H1 (cell line): ENCODE measurements at regions not wholly inside any gene's neighbourhood (a gene's known extent, or its start where the extent isn't known, plus 50 kb on each side); places are given as distances from the start of the nearest gene placed in this dataset.

Experiments
- CTCF ChIA-PET: fragments of 300-600 bp; sonication (Branson Sonifier 250); formaldehyde crosslinking; loops from one replicate; lab custom pipeline; 2021; ENCODE audit not compliant: partially characterized antibody; lab: Charles Lee
- POLR2A ChIA-PET: fragments of 300-600 bp; sonication (Branson Sonifier 250); formaldehyde crosslinking; loops from one replicate; lab custom pipeline; 2021; ENCODE audit warnings: inconsistent platforms; ENCODE audit not compliant: partially characterized antibody; lab: Charles Lee
- DNase-seq, 2 experiments: peaks; one replicate each; pipeline versions ENCODE4 v3.0.0 to v3.0.0-alpha.2; 2010 to 2022; ENCODE audit warnings: low spot score in 2 of 2, low read depth in 1 of 2, mixed read lengths in 1 of 2
- FAIRE-seq: peaks from 2 replicates; lab custom pipeline; 2011; peaks lifted over from hg19 to GRCh38; lab: Jason Lieb, UNC
- H2AFZ ChIP-seq: 2 replicates; pipeline ENCODE4 v1.8.1; 2012; ENCODE audit warnings: low read length, inconsistent platforms
- H2AK5ac ChIP-seq: 2 replicates; pipeline ENCODE4 v1.6.1; 2013; ENCODE audit warnings: low read depth, low read length
- H2BK120ac ChIP-seq: replicated peaks from 2 replicates; pipeline ENCODE3; 2013; ENCODE audit warnings: low read depth, low read length, inconsistent platforms
- H2BK12ac ChIP-seq: 2 replicates; pipeline ENCODE4 v1.6.1; 2013; ENCODE audit warnings: low read depth, low read length
- H2BK15ac ChIP-seq: 2 replicates; pipeline ENCODE4 v1.6.1; 2013; ENCODE audit warnings: low read length
- H2BK20ac ChIP-seq: 2 replicates; pipeline ENCODE4 v1.6.1; 2013; ENCODE audit warnings: low read length
- H2BK5ac ChIP-seq: 2 replicates; pipeline ENCODE4 v1.6.1; 2013; ENCODE audit warnings: low read depth, low read length
- H3K14ac ChIP-seq: 2 replicates; pipeline ENCODE4 v1.6.1; 2013; ENCODE audit warnings: inconsistent platforms; ENCODE audit not compliant: insufficient read length
- H3K18ac ChIP-seq: 2 replicates; pipeline ENCODE4 v1.6.1; 2013; ENCODE audit warnings: low read length; ENCODE audit errors: extremely low read depth
- H3K23ac ChIP-seq: 2 replicates; pipeline ENCODE4 v1.6.1; 2013; ENCODE audit warnings: inconsistent platforms; ENCODE audit not compliant: insufficient read length
- H3K23me2 ChIP-seq: 2 replicates; pipeline ENCODE4 v1.6.1; 2013; ENCODE audit warnings: low read depth, low read length
- H3K27ac ChIP-seq: 2 replicates; pipeline ENCODE4 v1.6.1; 2011; ENCODE audit warnings: low read depth, low read length, inconsistent platforms
- H3K27me3 ChIP-seq, 4 experiments: replicated peaks in 1 of 4; 1 replicate in 1 of 4; 2 replicates in 3 of 4; pipeline versions ENCODE4 v1.6.1 to v1.8.1; 2011 to 2013; ENCODE audit warnings: low read length in 3 of 4, mild to moderate bottlenecking in 3 of 4, inconsistent platforms in 2 of 4, mixed read lengths in 2 of 4, moderate library complexity in 1 of 4; ENCODE audit not compliant: control insufficient read depth in 3 of 4, insufficient read depth in 3 of 4; ENCODE audit errors: extremely low read depth in 1 of 4
- H3K36me3 ChIP-seq, 4 experiments: 2 replicates each; pipeline versions ENCODE4 v1.6.1 to v1.8.1; 2011 to 2013; ENCODE audit warnings: mild to moderate bottlenecking in 4 of 4, low read length in 3 of 4, moderate library complexity in 2 of 4, control low read depth in 1 of 4, inconsistent platforms in 1 of 4; ENCODE audit not compliant: insufficient read depth in 4 of 4, control insufficient read depth in 2 of 4
- H3K4ac ChIP-seq: replicated peaks from 2 replicates; pipeline ENCODE3; 2013; ENCODE audit warnings: low read length, low read depth, mixed read lengths, inconsistent platforms; ENCODE audit not compliant: insufficient read length
- H3K4me1 ChIP-seq, 4 experiments: replicated peaks in 1 of 4; 1 replicate in 1 of 4; 2 replicates in 3 of 4; pipeline versions ENCODE4 v1.6.1 to v1.8.1; 2011 to 2013; ENCODE audit warnings: low read length in 3 of 4, inconsistent platforms in 2 of 4, mixed read lengths in 1 of 4; ENCODE audit not compliant: insufficient read depth in 4 of 4, control insufficient read depth in 3 of 4
- H3K4me2 ChIP-seq, 2 experiments: 2 replicates each; pipeline versions ENCODE4 v1.6.1 to v1.8.1; 2011 to 2013; ENCODE audit warnings: low read depth in 2 of 2, low read length in 2 of 2, control low read depth in 1 of 2, inconsistent platforms in 1 of 2, mild to moderate bottlenecking in 1 of 2; ENCODE audit not compliant: insufficient read depth in 1 of 2
- H3K4me3 ChIP-seq, 4 experiments: fragments of 200-600, 300-600 bp in 1 of 4; sonication (generic), shearing (Covaris generic), sonication (Bioruptor Twin) in 1 of 4; 2 replicates each; pipeline versions ENCODE4 v1.5.1 to v1.8.1; 2011 to 2016; ENCODE audit warnings: low read length in 4 of 4, low read depth in 3 of 4, control low read depth in 2 of 4, inconsistent platforms in 2 of 4, mild to moderate bottlenecking in 2 of 4, mixed read lengths in 1 of 4, moderate library complexity in 1 of 4; ENCODE audit not compliant: insufficient read depth in 2 of 4; ENCODE audit errors: extremely low read depth in 1 of 4
- H3K56ac ChIP-seq: replicated peaks from 2 replicates; pipeline ENCODE3; 2013; ENCODE audit warnings: low read depth, mild to moderate bottlenecking, mixed read lengths, low read length, inconsistent platforms; ENCODE audit not compliant: insufficient read length
- H3K79me1 ChIP-seq: 2 replicates; pipeline ENCODE4 v1.6.1; 2013; ENCODE audit warnings: low read depth, low read length, control low read depth
- H3K79me2 ChIP-seq, 2 experiments: 2 replicates each; pipeline versions ENCODE4 v1.6.1 to v1.8.1; 2012 to 2013; ENCODE audit warnings: low read length in 2 of 2, mild to moderate bottlenecking in 2 of 2, inconsistent platforms in 1 of 2; ENCODE audit not compliant: insufficient read depth in 2 of 2, control insufficient read depth in 1 of 2
- H3K9ac ChIP-seq, 4 experiments: replicated peaks in 1 of 4; 1 replicate in 1 of 4; 2 replicates in 3 of 4; pipeline versions ENCODE4 v1.6.1 to v1.8.1; 2011 to 2013; ENCODE audit warnings: low read depth in 3 of 4, low read length in 3 of 4, control low read depth in 2 of 4, mild to moderate bottlenecking in 2 of 4, moderate library complexity in 2 of 4, inconsistent platforms in 1 of 4; ENCODE audit errors: extremely low read depth in 1 of 4
- H3K9me3 ChIP-seq, 2 experiments: 2 replicates each; pipeline versions ENCODE4 v1.6.1 to v1.8.1; 2012 to 2013; ENCODE audit warnings: mild to moderate bottlenecking in 2 of 2, moderate library complexity in 2 of 2, control low read depth in 1 of 2, inconsistent platforms in 1 of 2, low read depth in 1 of 2, low read length in 1 of 2, mixed read lengths in 1 of 2; ENCODE audit not compliant: insufficient read depth in 2 of 2
- H4K20me1 ChIP-seq, 2 experiments: replicated peaks in 1 of 2; 2 replicates each; pipeline versions ENCODE3 to v1.8.1; 2011 to 2013; ENCODE audit warnings: inconsistent platforms in 2 of 2, low read length in 2 of 2, mild to moderate bottlenecking in 1 of 2; ENCODE audit not compliant: insufficient read depth in 2 of 2, control insufficient read depth in 1 of 2
- H4K5ac ChIP-seq: 2 replicates; pipeline ENCODE4 v1.6.1; 2013; ENCODE audit warnings: low read length, low read depth, mixed read lengths, inconsistent platforms; ENCODE audit not compliant: insufficient read length
- H4K8ac ChIP-seq: 2 replicates; pipeline ENCODE4 v1.8.0; 2013; ENCODE audit warnings: mild to moderate bottlenecking, moderate library complexity, low read length, inconsistent platforms; ENCODE audit not compliant: insufficient read depth; ENCODE audit errors: extremely low read depth
- H4K91ac ChIP-seq: replicated peaks from 2 replicates; pipeline ENCODE3; 2013; ENCODE audit warnings: low read length, mixed read lengths, inconsistent platforms; ENCODE audit not compliant: insufficient read length
- POLR2A ChIP-seq, 2 experiments: IDR thresholded peaks; 1 replicate in 1 of 2; 2 replicates in 1 of 2; pipeline ENCODE4 v1.6.1; 2011; ENCODE audit warnings: low read depth in 2 of 2, low read length in 2 of 2, mild to moderate bottlenecking in 2 of 2; ENCODE audit errors: control extremely low read depth in 1 of 2
- SAP30 ChIP-seq: fragments of 300-600 bp; sonication (generic); IDR thresholded peaks from 2 replicates; pipeline ENCODE4 v1.7.1; 2012; ENCODE audit warnings: low read length, moderate library complexity, mild to moderate bottlenecking, inconsistent platforms; ENCODE audit not compliant: insufficient read depth, insufficient replicate concordance
- SIRT6 ChIP-seq: IDR thresholded peaks from one replicate; pipeline ENCODE4 v1.7.1; 2012; ENCODE audit warnings: low read length, inconsistent platforms

GRCh38 chr9:16174915-16175314 is 622.1 kb downstream of the CCDC171 start:
- Histone ChIP-seq H2BK12ac (no peak overlapping the region), H3K4me1 (no peaks in the 10 kb centered on the region), H3K56ac (no peak overlapping the region), H4K8ac (no peak overlapping the region), H3K14ac (no peak overlapping the region), H4K91ac (no peak overlapping the region), H2AFZ (no peak overlapping the region), H2AK5ac (no peak overlapping the region), H3K4ac (no peak overlapping the region), H3K36me3 (no peaks in the 10 kb centered on the region), H2BK5ac (no peak overlapping the region), H4K5ac (no peak overlapping the region), H3K23ac (no peak overlapping the region), H3K79me2 (no peaks in the 10 kb centered on the region), H3K79me1 (no peaks in the 10 kb centered on the region), H3K9ac (no peak overlapping the region), H3K9me3 (no peaks in the 10 kb centered on the region), H3K18ac (no peak overlapping the region), H3K27ac (no peak overlapping the region), H4K20me1 (no peaks in the 10 kb centered on the region), H3K4me3 (no peak overlapping the region), H3K23me2 (no peaks in the 10 kb centered on the region), H2BK15ac (no peak overlapping the region), H2BK20ac (no peak overlapping the region), H2BK120ac (no peak overlapping the region), H3K4me2 (no peak overlapping the region), H3K27me3 (no peaks in the 10 kb centered on the region)
- POLR2A ChIA-PET, result no interaction called here
- no peak for FAIRE-seq
- TF ChIP-seq POLR2A (IDR thresholded peaks at IDR 0.05; ENCODE audit: control extremely low read depth in 1 of 2, low read depth in 2 of 2, low read length in 2 of 2) (no peak), SAP30 (no peak), SIRT6 (no peak)
- CTCF ChIA-PET, result no interaction called here
- no peak for DNase-seq
